Cardiac fibroblast (primary cell): ENCODE measurements at regions not wholly inside any gene's neighbourhood (a gene's known extent, or its start where the extent isn't known, plus 50 kb on each side); places are given as distances from the start of the nearest gene placed in this dataset.
"Not testable (repeated sequence)": the region's sequence is repeated elsewhere in the genome, so short reads cannot be mapped to it uniquely, and the experiment has no call there.

ENCODE experiments used
- DNase-seq, 2 donors: peaks; one replicate each; pipeline versions ENCODE4 v3.0.0 to v3.0.0-alpha.2; 2010; ENCODE audit warnings: low read depth in 2 of 2
- H3K4me3 ChIP-seq, 2 donors: replicated peaks in 1 of 2; 1 replicate in 1 of 2; 2 replicates in 1 of 2; pipeline ENCODE4 v1.5.1; 2011; ENCODE audit warnings: low read depth in 2 of 2, low read length in 2 of 2, mild to moderate bottlenecking in 2 of 2, moderate library complexity in 1 of 2
- CTCF ChIP-seq: IDR thresholded peaks from one replicate; pipeline ENCODE4 v1.5.1; 2011; ENCODE audit warnings: low read depth, mild to moderate bottlenecking, low read length, inconsistent platforms

- TF ChIP-seq CTCF = no peak
- DNase-seq = peak; percentile 14 to 72
These were observed 1211.2 kb downstream of the EFNA5 start for GRCh38 chr5:106459541-106459940.

DNA sequence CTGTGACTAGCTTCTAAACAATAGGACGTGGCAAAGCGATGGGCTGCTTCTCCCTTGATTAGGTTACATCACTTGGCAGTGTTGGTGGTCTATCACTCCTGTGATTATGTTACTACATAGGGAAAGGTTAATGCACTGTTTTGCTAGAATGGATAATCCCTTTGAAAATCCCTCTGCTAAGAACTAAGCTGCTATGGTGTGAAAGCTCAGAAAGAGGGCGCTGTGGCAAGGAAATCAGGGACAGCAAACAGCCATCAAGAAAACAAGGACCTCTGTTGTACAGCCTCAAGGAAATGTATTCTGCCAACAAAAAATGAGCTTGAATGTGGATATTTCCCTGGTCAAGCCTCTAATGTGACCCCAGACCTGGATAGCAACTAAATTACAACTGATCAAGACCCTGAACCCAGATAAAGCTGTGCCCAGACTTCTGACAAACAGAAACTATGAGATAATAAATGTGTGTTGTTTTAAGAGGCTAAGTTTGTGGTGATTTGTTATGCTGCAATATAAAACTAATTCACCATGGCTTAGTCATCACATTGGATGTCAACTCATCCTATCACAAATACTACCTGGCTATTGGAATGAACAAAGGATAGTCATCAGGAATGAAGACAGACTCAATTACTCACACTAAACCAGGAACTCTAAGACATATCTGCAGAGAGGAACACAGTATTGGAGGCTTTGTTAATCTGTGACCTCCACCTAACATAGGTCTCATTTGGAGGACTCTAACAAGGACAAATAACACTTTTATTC, 1215.9 kb downstream of the EFNA5 start:
- DNase-seq = peak; percentile 42 to 64
- no peak overlapping the region for H3K4me3 ChIP-seq
- TF ChIP-seq CTCF = peak; percentile 62

More at GRCh38 chr5:106459541-106459940, 1211.2 kb downstream of the EFNA5 start:
- no peak overlapping the region for H3K4me3 ChIP-seq

- DNase-seq = no peak
- TF ChIP-seq CTCF = no peak
- H3K4me3 ChIP-seq = no peak overlapping the region
These were observed 1216.7 kb downstream of the EFNA5 start for GRCh38 chr5:106454050-106454449.

DNA sequence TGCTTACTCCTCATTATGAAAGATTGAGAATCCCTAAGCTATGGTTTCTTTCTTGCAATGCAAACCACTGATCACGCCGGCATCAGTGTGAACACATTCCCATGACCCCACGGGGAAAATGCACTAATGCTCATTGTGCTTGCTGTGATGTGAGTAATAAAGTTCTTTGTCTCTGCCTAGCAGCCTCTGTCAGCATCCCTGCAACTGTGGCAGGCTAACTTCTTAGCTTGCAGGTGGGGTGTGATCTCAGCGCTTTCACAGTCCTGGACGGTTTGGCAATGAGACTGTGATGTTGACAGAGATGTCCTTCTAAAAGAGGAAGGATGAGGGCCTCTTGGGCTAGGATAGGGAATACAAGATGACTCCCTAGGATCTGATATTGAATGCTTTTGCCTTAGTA, 1218.7 kb downstream of the EFNA5 start:
- no peak for TF ChIP-seq CTCF
- H3K4me3 ChIP-seq = no peak overlapping the region
- DNase-seq = no peak

DNA sequence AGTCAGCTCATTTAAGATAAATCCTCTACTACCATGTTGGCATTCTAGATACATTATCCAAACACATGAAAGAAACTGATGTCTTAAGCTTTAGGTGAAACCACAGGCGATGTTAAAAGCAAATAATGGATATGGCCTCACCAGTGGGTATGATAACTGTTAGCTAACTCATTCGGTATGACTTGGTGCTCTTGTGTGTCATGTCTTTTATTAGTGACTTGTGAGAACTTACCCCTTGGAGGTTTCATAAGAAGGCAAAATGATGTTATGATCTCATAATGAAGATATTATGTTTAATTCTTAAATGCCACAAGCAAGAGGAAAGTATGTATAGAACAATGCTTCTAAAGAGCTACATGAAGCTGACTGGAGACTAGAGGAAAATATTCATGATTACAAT, 1227.0 kb downstream of the EFNA5 start:
- no peak overlapping the region for H3K4me3 ChIP-seq
- no peak for DNase-seq
- no peak for TF ChIP-seq CTCF

- no peak for TF ChIP-seq CTCF
- DNase-seq = no peak
- H3K4me3 ChIP-seq = no peak overlapping the region
These were observed 1235.6 kb downstream of the EFNA5 start for GRCh38 chr5:106435185-106435584.

DNA sequence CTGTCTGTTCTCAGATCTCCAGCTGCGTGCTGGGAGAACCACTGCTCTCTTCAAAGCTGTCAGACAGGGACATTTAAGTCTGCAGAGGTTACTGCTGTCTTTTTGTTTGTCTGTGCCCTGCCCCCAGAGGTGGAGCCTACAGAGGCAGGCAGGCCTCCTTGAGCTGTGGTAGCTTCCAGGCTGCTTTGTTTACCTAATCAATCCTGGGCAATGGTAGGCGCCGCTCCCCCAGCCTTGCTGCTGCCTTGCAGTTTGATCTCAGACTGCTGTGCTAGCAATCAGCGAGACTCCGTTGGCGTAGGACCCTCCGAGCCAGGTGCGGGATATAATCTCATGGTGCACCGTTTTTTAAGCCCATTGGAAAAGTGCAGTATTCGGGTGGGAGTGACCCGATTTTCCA, 1240.0 kb downstream of the EFNA5 start:
- not testable (repeated sequence) for H3K4me3 ChIP-seq, DNase-seq
